ENCODE measurements at regions not wholly inside any gene's neighbourhood (a gene's known extent, or its start where the extent isn't known, plus 50 kb on each side); places are given as distances from the start of the nearest gene placed in this dataset.

- DNase-seq (ENCODE audit: low read depth, low spot score): no peak
These were observed 1274.9 kb upstream of the SORCS1 start for GRCh38 chr10:108439397-108439796.

DNA sequence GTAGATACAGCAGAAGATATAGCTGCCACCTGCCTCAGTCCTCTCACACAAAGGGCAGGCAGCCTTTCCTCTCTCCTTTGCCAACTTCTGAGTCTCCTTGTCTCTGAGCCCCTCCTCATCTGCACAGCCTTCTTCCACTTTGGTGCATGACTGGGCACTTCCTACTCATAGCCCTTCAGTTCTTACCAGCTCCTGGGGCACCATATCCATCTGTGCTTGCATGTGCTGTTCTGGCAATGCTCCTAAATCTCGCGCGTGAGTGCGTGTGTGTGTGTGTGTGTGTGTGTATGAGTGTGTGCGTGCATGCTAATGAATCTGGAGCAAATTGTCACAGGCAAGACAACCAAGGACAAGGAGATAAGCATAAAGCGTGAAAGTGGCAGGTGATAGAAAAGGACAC lies 1271.6 kb upstream of the SORCS1 start:
- DNase-seq (ENCODE audit: low read depth, low spot score): no peak

- DNase-seq (ENCODE audit: low read depth, low spot score): no peak
These were observed 1270.2 kb upstream of the SORCS1 start for GRCh38 chr10:108434559-108435252.

DNA sequence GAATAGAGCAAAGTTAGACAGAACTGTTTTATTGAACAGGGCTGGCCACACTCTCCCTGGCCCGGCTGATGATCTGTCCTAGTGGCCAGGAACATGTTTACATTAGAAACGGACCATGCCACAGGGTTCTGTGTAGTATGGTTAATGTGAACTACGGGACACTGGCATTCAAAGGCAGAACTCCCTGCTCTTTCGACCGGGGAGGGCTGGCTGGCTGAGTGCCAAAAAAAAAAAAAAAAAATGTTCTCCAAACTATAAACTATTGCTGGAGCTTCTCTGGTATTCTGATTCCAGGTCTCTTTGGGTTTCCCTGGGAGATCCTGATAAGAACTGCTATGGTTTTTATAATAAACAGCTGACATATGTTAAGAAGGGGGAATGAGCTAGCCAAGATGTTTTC lies 1262.6 kb upstream of the SORCS1 start:
- no peak for DNase-seq (ENCODE audit: low read depth, low spot score)

DNA sequence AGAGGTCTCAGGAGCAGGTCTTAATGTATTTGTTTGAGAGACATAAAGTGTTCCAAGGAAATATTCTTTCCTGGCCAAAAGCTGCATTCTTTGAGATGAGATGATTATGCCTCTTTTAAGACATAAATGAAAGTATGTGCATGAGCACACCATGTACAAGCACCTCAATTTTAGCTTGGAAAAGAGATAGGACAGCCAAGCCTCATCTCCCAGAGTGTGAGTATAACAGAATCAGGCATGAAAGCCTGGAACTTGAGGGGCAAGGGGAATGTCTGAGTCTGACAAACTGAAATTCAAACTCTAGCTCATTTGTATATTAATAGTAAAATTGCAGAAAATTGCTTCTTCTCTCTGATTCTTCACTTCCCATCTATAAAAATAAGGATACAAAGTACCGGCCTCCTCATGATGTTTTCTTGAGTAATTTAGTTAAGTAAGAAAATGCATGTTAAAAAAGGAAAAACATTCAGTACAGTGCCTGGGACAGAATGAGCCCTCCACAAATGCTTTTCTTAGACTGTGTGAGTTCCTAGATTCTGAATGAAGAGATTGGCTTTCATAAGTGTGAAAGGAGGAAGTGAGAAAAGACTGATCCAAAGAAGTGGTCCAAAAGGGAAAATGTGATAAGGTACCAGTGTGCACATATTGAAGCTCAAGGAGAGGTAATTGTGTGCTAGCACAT lies 1260.9 kb upstream of the SORCS1 start:
- DNase-seq (ENCODE audit: low read depth, low spot score): no peak

DNA sequence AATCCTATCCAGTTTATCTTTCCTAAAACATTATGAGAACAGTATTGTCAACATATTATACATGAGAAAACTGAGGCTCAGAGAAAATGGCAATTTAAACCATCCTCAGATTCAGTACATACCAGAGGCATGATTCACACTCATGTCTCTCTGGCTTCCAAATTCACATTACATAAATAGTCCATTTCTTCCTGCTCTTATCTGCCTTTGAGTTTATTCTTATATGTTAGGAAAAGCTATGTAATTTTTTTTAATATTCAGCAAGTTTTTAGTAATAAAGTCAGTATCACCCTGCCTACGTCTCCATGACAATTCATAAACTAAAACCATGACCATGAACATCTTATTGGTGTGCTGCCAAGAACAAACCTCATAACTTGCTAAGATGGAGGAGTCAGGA lies 1260.2 kb upstream of the SORCS1 start:
- DNase-seq (ENCODE audit: low read depth, low spot score): no peak

DNA sequence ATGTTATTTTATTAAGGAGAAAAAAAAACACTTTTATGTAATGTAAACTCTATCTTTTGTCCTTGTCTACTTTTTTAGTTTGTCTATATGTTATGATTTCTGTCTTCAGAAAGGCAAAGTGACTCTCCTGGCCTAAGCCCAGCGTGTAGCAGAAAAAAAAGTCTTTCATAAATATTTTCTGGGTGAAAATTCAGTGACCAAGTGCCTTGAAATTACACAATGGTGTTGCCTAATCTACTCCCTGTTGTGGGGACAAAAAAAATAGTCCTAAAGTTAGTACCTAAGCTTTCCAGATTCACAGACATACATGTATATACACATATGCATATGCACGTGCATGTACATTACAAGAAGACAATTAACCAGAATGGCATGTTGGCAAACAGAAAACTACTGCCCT lies 1257.8 kb upstream of the SORCS1 start:
- no peak for DNase-seq (ENCODE audit: low read depth, low spot score)

DNA sequence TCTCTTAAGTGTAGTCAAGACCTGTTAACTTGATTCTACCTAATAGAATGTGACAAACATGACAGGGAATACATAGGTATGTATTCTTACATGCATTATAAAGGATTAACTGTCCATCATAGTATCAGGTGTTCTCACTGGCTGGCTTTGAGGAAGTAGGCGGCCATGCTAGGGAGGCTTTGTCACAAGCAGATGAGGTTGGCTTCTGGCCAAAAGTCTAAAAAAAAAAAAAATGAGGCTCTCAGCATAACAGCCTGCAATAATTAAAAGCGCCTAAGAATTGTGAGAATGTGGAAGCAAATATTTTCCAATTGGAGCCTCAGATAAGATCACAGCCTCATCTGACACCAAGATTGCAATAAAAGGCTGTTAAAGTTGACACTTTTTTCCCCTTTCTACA lies 1256.8 kb upstream of the SORCS1 start:
- DNase-seq (ENCODE audit: low read depth, low spot score): no peak

GRCh38 chr10:108413954-108414353 lies 1249.4 kb upstream of the SORCS1 start:
- no peak for DNase-seq (ENCODE audit: low read depth, low spot score)

GRCh38 chr10:108412323-108412722 lies 1247.8 kb upstream of the SORCS1 start:
- no peak for DNase-seq (ENCODE audit: low read depth, low spot score)

- no peak for DNase-seq (ENCODE audit: low read depth, low spot score)
These were observed 1247.4 kb upstream of the SORCS1 start for GRCh38 chr10:108411894-108412293.

DNA sequence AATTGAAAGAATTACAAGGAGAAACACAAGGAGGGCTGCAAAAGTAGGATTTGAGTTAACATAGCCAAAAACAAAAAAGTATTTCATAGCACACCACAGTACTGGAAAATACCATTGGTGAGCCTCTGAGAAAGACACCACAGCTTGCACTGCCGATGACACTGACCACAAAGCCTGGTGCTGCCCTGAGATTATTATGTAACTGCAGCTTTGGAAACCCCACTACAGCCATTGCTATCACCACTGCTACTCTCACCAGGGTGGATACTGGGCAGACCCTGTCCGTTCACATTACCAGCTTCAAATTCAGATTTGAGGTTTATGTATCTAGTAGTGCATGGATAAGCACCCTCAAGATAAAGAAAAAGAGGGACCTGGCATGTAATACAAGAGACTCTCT lies 1246.7 kb upstream of the SORCS1 start:
- no peak for DNase-seq (ENCODE audit: low read depth, low spot score)

DNA sequence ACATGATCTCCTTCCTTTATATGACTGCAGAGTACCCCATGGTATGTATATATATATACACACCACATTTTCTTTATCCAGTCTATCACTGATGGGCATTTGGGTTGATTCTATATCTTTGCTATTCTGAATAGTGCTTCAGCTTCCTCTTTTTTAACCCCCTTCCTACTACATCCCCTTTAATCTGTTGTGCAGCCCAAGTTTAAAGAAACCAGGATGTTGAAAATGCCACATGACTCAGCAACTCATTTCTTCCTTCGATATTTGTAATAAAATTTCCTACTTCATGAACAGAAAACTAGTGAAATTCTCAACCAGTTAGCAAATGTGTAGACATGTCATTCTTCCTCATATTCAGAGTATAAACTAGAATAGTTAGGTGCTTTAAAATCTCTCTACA lies 1245.7 kb upstream of the SORCS1 start:
- no peak for DNase-seq (ENCODE audit: low read depth, low spot score)

DNA sequence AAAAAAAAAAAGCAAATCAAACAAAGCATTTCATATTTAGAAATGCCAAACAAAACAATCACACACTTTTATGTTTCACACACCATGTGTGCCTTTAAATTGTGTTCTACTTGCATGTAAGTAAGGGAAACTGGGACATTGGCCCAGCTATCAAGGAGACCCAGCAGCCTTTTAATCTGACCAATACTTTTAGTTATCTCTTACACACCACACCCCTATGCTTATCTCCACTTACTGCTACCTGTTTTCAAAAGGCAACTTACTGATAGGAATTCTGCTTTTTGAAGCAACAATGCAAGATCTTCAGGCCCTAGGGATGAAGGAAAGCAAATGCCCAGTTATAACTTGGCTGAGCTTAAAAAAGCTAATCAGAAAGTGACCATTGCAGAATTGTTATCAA lies 1244.8 kb upstream of the SORCS1 start:
- DNase-seq (ENCODE audit: low read depth, low spot score): no peak

DNA sequence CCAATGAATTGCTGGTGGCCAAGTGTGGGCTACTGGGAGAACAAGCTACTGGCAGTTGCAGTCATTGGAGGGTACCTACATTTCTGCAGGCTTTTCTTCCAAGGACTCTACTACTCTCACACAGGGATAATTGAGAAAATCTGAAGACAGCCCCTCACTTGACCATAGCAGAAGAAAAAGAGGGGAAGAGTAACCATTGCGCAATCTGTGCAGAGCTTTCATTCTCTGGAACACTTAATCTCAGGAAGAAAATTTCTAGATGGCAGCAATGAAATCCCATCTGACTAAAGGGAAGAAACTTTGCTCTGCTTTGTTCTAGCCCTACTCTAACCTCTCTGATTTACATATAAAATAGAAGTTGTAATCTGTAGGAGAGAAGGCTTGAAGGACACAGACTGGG lies 1239.6 kb upstream of the SORCS1 start:
- DNase-seq (ENCODE audit: low read depth, low spot score): no peak

GRCh38 chr10:108399465-108399864 lies 1235.0 kb upstream of the SORCS1 start:
- DNase-seq (ENCODE audit: low read depth, low spot score): no peak

GRCh38 chr10:108393089-108393488 lies 1228.6 kb upstream of the SORCS1 start:
- no peak for DNase-seq (ENCODE audit: low read depth, low spot score)

DNA sequence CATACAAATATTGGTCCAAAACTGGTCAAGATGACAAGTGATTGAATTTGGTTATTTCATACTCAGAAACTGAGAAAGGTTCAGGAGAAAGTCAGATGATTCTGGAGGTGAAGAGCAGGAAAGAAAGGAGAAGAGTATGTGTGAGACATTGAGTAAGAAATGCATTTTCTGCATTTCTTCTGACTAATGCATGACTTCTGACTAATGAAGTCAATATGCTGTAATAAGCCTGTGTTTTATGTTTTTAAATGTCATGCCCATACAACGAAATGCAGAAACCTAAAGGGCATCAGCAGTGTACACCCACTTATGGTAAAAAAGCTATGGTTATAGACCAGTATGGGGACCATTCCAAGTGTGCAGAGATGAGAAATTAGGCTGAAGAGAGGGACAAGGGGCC lies 1227.8 kb upstream of the SORCS1 start:
- DNase-seq (ENCODE audit: low read depth, low spot score): no peak

DNA sequence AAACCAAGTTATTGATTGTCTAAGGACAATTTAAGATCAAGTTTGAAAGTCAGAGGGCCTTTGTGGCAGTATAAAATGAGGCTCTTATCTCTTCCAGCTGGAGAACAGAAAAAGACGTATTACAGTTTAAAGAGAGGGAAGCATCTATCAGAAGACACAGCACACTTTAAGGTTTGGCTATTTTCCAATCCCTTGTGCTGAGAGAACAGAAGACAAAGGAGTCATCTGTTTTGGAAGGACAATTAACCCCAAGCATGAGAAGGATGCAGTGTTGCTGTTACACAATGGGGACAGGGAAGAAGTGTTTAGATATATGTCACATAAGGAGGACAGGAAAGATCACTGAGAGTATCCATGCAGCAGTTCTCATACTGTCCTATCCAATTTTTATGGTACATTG lies 1224.2 kb upstream of the SORCS1 start:
- DNase-seq (ENCODE audit: low read depth, low spot score): no peak

DNA sequence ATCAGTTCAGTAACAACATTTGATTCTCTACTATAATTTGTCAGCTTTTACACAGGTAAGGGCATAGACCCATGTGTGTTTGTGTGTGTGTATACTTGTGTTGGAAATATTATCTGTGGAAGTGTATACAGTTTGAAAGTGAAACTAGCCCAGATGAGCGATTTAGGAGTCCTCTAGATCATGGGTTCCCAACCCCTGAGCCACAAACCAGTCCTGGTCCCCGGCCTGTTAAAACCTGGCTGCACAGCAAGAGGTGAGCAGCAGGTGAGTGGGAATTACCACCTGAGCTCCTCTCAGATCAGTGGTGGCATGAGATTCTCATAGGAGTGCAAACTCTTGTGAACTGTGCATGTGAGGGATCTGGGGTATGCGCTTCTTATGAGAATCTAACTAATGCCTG lies 1221.5 kb upstream of the SORCS1 start:
- DNase-seq (ENCODE audit: low read depth, low spot score): no peak

- no peak for DNase-seq (ENCODE audit: low read depth, low spot score)
These were observed 1219.9 kb upstream of the SORCS1 start for GRCh38 chr10:108384378-108384777.

- no peak for DNase-seq (ENCODE audit: low read depth, low spot score)
These were observed 1214.3 kb upstream of the SORCS1 start for GRCh38 chr10:108378779-108379178.

- DNase-seq (ENCODE audit: low read depth, low spot score): no peak
These were observed 1211.2 kb upstream of the SORCS1 start for GRCh38 chr10:108375691-108376090.

- no peak for DNase-seq (ENCODE audit: low read depth, low spot score)
These were observed 1210.5 kb upstream of the SORCS1 start for GRCh38 chr10:108374991-108375390.

Data from iPS DF 19.7 (cell line).